CD4-positive, alpha-beta T cell (primary cell): ENCODE measurements at regions not wholly inside any gene's neighbourhood (a gene's known extent, or its start where the extent isn't known, plus 50 kb on each side); places are given as distances from the start of the nearest gene placed in this dataset.
"Not testable (repeated sequence)": the region's sequence is repeated elsewhere in the genome, so short reads cannot be mapped to it uniquely, and the experiment has no call there.

Source experiments
- ATAC-seq: fragments of 200-7000 bp; cut with Tn5 transposase; one replicate; pipeline ENCODE4 v1.10.0; 2022; ENCODE audit warnings: mild to moderate bottlenecking; ENCODE audit not compliant: poor library complexity
- CTCF ChIA-PET: fragments of 350-600 bp; sonication (Branson Sonifier 250); formaldehyde crosslinking; loops from one replicate; lab custom pipeline; 2021; ENCODE audit warnings: antibody characterized with exemption, inconsistent platforms; lab: Charles Lee
- POLR2A ChIA-PET: fragments of 350-600 bp; sonication (Branson Sonifier 250); formaldehyde crosslinking; loops from one replicate; lab custom pipeline; 2021; ENCODE audit warnings: antibody characterized with exemption, inconsistent platforms; lab: Charles Lee
- DNase-seq, 14 experiments: peaks; one replicate each; pipeline ENCODE4 v3.0.0-alpha.2; 2013 to 2020; ENCODE audit warnings: mixed read lengths in 2 of 14
- H3K27ac ChIP-seq, 2 donors: one replicate each; pipeline versions ENCODE4 v1.5.1 to v1.7.0; 2013; ENCODE audit warnings: low read length in 2 of 2, low read depth in 1 of 2, mild to moderate bottlenecking in 1 of 2
- H3K27me3 ChIP-seq, 2 experiments: 1 replicate in 1 of 2; 2 replicates in 1 of 2; pipeline versions ENCODE4 v1.6.1 to v1.7.0; 2013; ENCODE audit warnings: low read length in 2 of 2, control low read depth in 1 of 2, mild to moderate bottlenecking in 1 of 2, moderate library complexity in 1 of 2; ENCODE audit not compliant: insufficient read depth in 2 of 2, control insufficient read depth in 1 of 2
- H3K36me3 ChIP-seq: one replicate; pipeline ENCODE4 v1.6.1; 2013; ENCODE audit warnings: low read length, control low read depth; ENCODE audit not compliant: insufficient read depth
- H3K4me1 ChIP-seq: one replicate; pipeline ENCODE4 v1.6.1; 2013; ENCODE audit warnings: low read length, control low read depth; ENCODE audit not compliant: insufficient read depth
- H3K4me3 ChIP-seq: one replicate; pipeline ENCODE4 v1.5.1; 2013; ENCODE audit warnings: mild to moderate bottlenecking, low read length, moderate library complexity
- H3K9me3 ChIP-seq, 2 experiments: 1 replicate in 1 of 2; 2 replicates in 1 of 2; pipeline versions ENCODE4 v1.6.1 to v1.7.0; 2013; ENCODE audit warnings: low read length in 2 of 2, mild to moderate bottlenecking in 2 of 2, control low read depth in 1 of 2, moderate library complexity in 1 of 2; ENCODE audit not compliant: control insufficient read depth in 1 of 2, insufficient read depth in 1 of 2
- H3K27ac Mint-ChIP-seq: one replicate; pipeline ENCODE4 v1.8.0; 2020; ENCODE audit warnings: mixed read lengths
- H3K27me3 Mint-ChIP-seq: one replicate; pipeline ENCODE4 v1.8.0; 2021; ENCODE audit warnings: mixed read lengths
- H3K36me3 Mint-ChIP-seq: one replicate; pipeline ENCODE4 v1.8.0; 2021; ENCODE audit warnings: low read depth, mixed read lengths
- H3K4me1 Mint-ChIP-seq: one replicate; pipeline ENCODE4 v1.8.0; 2021; ENCODE audit warnings: low read depth, mixed read lengths
- H3K4me3 Mint-ChIP-seq: one replicate; pipeline ENCODE4 v1.8.0; 2020; ENCODE audit warnings: mild to moderate bottlenecking, mixed read lengths
- H3K9me3 Mint-ChIP-seq: one replicate; pipeline ENCODE4 v1.8.0; 2020; ENCODE audit warnings: mixed read lengths
- CTCF ChIP-seq: fragments of 200-600 bp; IDR thresholded peaks from one replicate; pipeline ENCODE4 v1.8.0; 2022; ENCODE audit warnings: antibody characterized with exemption, mild to moderate bottlenecking
- intact Hi-C, 2 experiments: fragments of 100-400 bp; cut with DNase I in 1 of 2; cut with micrococcal nuclease in 1 of 2; formaldehyde crosslinking; loops; one replicate each; pipeline versions ENCODE4 v1.15.1 to v1.9.0; 2023 to 2025; cut with DNase I, micrococcal nuclease

- H3K27me3 Mint-ChIP-seq: no peaks in the 10 kb centered on the region
- no peaks in the 10 kb centered on the region for H3K36me3 Mint-ChIP-seq
- ATAC-seq: no peak
- Histone ChIP-seq H3K27ac (no peak overlapping the region), H3K27me3 (no peaks in the 10 kb centered on the region), H3K9me3 (no peaks in the 10 kb centered on the region), H3K4me1 (no peaks in the 10 kb centered on the region), H3K36me3 (no peaks in the 10 kb centered on the region), H3K4me3 (no peak overlapping the region)
- TF ChIP-seq CTCF: no peak
- no peak overlapping the region for H3K4me3 Mint-ChIP-seq
- H3K27ac Mint-ChIP-seq: no peak overlapping the region
- intact Hi-C loops: no loop called here
- ChIA-PET CTCF (no interaction called here), POLR2A (no interaction called here)
- no peak for DNase-seq
- H3K4me1 Mint-ChIP-seq: no peaks in the 10 kb centered on the region
- H3K9me3 Mint-ChIP-seq: peaks cover 8% of the 10 kb centered on the region
Observed at GRCh38 chr13:81148822-81149221, 807.9 kb upstream of the SPRY2 start.

GRCh38 chr13:81146576-81146975 lies 805.6 kb upstream of the SPRY2 start:
- POLR2A ChIA-PET, H3K4me3 Mint-ChIP-seq, H3K4me1 Mint-ChIP-seq, H3K27me3 ChIP-seq, ATAC-seq, H3K27ac ChIP-seq, DNase-seq, H3K9me3 ChIP-seq, H3K4me1 ChIP-seq, H3K27me3 Mint-ChIP-seq, intact Hi-C loops, H3K36me3 ChIP-seq, CTCF ChIA-PET, H3K9me3 Mint-ChIP-seq, H3K27ac Mint-ChIP-seq, H3K36me3 Mint-ChIP-seq, H3K4me3 ChIP-seq: not testable (repeated sequence)

GRCh38 chr13:81142306-81142999 lies 801.5 kb upstream of the SPRY2 start:
- Histone ChIP-seq H3K4me1 (no peaks in the 10 kb centered on the region), H3K9me3 (no peaks in the 10 kb centered on the region), H3K27ac (no peak overlapping the region), H3K4me3 (no peak overlapping the region), H3K36me3 (no peaks in the 10 kb centered on the region), H3K27me3 (no peaks in the 10 kb centered on the region)
- TF ChIP-seq CTCF: no peak
- Mint-ChIP-seq H3K36me3 (no peaks in the 10 kb centered on the region), H3K27me3 (no peaks in the 10 kb centered on the region), H3K4me3 (no peak overlapping the region), H3K4me1 (no peaks in the 10 kb centered on the region), H3K9me3 (peaks cover 2% of the 10 kb centered on the region), H3K27ac (no peak overlapping the region)
- intact Hi-C loops: no loop called here
- ChIA-PET POLR2A (no interaction called here), CTCF (no interaction called here)
- DNase-seq: no peak
- ATAC-seq: no peak

GRCh38 chr13:81140675-81141074 lies 799.7 kb upstream of the SPRY2 start:
- Mint-ChIP-seq H3K4me1 (no peaks in the 10 kb centered on the region), H3K4me3 (no peak overlapping the region), H3K27me3 (no peaks in the 10 kb centered on the region), H3K9me3 (no peaks in the 10 kb centered on the region), H3K36me3 (no peaks in the 10 kb centered on the region), H3K27ac (no peak overlapping the region)
- Histone ChIP-seq H3K4me3 (no peak overlapping the region), H3K4me1 (no peaks in the 10 kb centered on the region), H3K27ac (no peak overlapping the region), H3K36me3 (no peaks in the 10 kb centered on the region), H3K27me3 (no peaks in the 10 kb centered on the region), H3K9me3 (peaks cover 0 to 4% of the 10 kb centered on the region in 2 experiments)
- DNase-seq (no peak), ATAC-seq (no peak)
- ChIA-PET CTCF (no interaction called here), POLR2A (no interaction called here)
- TF ChIP-seq CTCF: no peak
- intact Hi-C loops: no loop called here
